ENCODE measurements at regions not wholly inside any gene's neighbourhood (a gene's known extent, or its start where the extent isn't known, plus 50 kb on each side); places are given as distances from the start of the nearest gene placed in this dataset.

- DNase-seq, result no peak
Measured at GRCh38 chr20:57876163-57876562, 166.3 kb upstream of the PMEPA1 start.

- DNase-seq, result no peak
Measured at GRCh38 chr20:57874141-57874540, 164.3 kb upstream of the PMEPA1 start.

- no peak for DNase-seq
Measured at GRCh38 chr20:57872816-57873409, 163.1 kb upstream of the PMEPA1 start.

- DNase-seq, result no peak
Measured at GRCh38 chr20:57871237-57871632, 161.4 kb upstream of the PMEPA1 start.

GRCh38 chr20:57870597-57871236, 160.9 kb upstream of the PMEPA1 start:
- no peak for DNase-seq

- DNase-seq, result no peak
Measured at GRCh38 chr20:57869951-57870315, 160.1 kb upstream of the PMEPA1 start.

GRCh38 chr20:57869291-57869950, 159.6 kb upstream of the PMEPA1 start:
- DNase-seq, result no peak

- DNase-seq, result no peak
Measured at GRCh38 chr20:57868310-57868709, 158.5 kb upstream of the PMEPA1 start.

GRCh38 chr20:57867807-57868206, 158.0 kb upstream of the PMEPA1 start:
- DNase-seq, result no peak

GRCh38 chr20:57867181-57867803, 157.5 kb upstream of the PMEPA1 start:
- no peak for DNase-seq

GRCh38 chr20:57866250-57867106, 156.7 kb upstream of the PMEPA1 start:
- no peak for DNase-seq

GRCh38 chr20:57865266-57865665, 155.5 kb upstream of the PMEPA1 start:
- DNase-seq, result no peak

GRCh38 chr20:57860576-57860975, 150.8 kb upstream of the PMEPA1 start:
- DNase-seq, result no peak

- no peak for DNase-seq
Measured at GRCh38 chr20:57857969-57858368, 148.2 kb upstream of the PMEPA1 start.

GRCh38 chr20:57857118-57857517, 147.3 kb upstream of the PMEPA1 start:
- no peak for DNase-seq

GRCh38 chr20:57856658-57857057, 146.8 kb upstream of the PMEPA1 start:
- no peak for DNase-seq

- DNase-seq, result no peak
Measured at GRCh38 chr20:57851796-57852195, 142.0 kb upstream of the PMEPA1 start.

GRCh38 chr20:57851025-57851682, 141.3 kb upstream of the PMEPA1 start:
- no peak for DNase-seq

- DNase-seq, result no peak
Measured at GRCh38 chr20:57849521-57850215, 139.9 kb upstream of the PMEPA1 start.

GRCh38 chr20:57849121-57849520, 139.3 kb upstream of the PMEPA1 start:
- DNase-seq, result no peak

- DNase-seq, result no peak
Measured at GRCh38 chr20:57848282-57848681, 138.5 kb upstream of the PMEPA1 start.

All from left kidney (tissue), 1 donor.